Natural killer cell (primary cell): ENCODE measurements at regions not wholly inside any gene's neighbourhood (a gene's known extent, or its start where the extent isn't known, plus 50 kb on each side); places are given as distances from the start of the nearest gene placed in this dataset.

ENCODE experiments used
- ATAC-seq, 3 donors: fragments of 150-1000 bp in 2 of 3; fragments of 200-7000 bp in 1 of 3; cut with Tn5 transposase; 1 replicate in 1 of 3; 2 replicates in 2 of 3; pipeline ENCODE4 v1.10.0; 2021; ENCODE audit warnings: mild to moderate bottlenecking in 2 of 3, moderate library complexity in 2 of 3
- DNase-seq, 2 donors: peaks; one replicate each; pipeline versions ENCODE4 v3.0.0 to v3.0.0-alpha.2; 2013 to 2021; ENCODE audit warnings: mixed read lengths in 1 of 2
- H3K27ac ChIP-seq: one replicate; pipeline ENCODE4 v1.5.1; 2013; ENCODE audit warnings: mild to moderate bottlenecking, low read length
- H3K27me3 ChIP-seq: one replicate; pipeline ENCODE4 v1.6.1; 2013; ENCODE audit warnings: low read length; ENCODE audit not compliant: control insufficient read depth, insufficient read depth
- H3K36me3 ChIP-seq: one replicate; pipeline ENCODE4 v1.6.1; 2013; ENCODE audit warnings: low read length; ENCODE audit not compliant: control insufficient read depth, insufficient read depth
- H3K4me1 ChIP-seq: one replicate; pipeline ENCODE4 v1.6.1; 2013; ENCODE audit warnings: low read length; ENCODE audit not compliant: control insufficient read depth, insufficient read depth
- H3K4me3 ChIP-seq: one replicate; pipeline ENCODE4 v1.5.1; 2013; ENCODE audit warnings: low read length
- H3K9me3 ChIP-seq: one replicate; pipeline ENCODE4 v1.6.1; 2013; ENCODE audit warnings: low read length; ENCODE audit not compliant: control insufficient read depth, insufficient read depth
- H3K27ac Mint-ChIP-seq, 2 donors: one replicate each; pipeline ENCODE4 v1.8.0; 2022; ENCODE audit warnings: mild to moderate bottlenecking in 2 of 2, mixed read lengths in 2 of 2, moderate library complexity in 1 of 2
- H3K27me3 Mint-ChIP-seq, 2 donors: one replicate each; pipeline ENCODE4 v1.8.0; 2022; ENCODE audit warnings: low read depth in 2 of 2, mixed read lengths in 2 of 2
- H3K36me3 Mint-ChIP-seq: one replicate; pipeline ENCODE4 v1.8.0; 2022; ENCODE audit warnings: mixed read lengths
- H3K4me1 Mint-ChIP-seq, 2 donors: one replicate each; pipeline ENCODE4 v1.8.0; 2022; ENCODE audit warnings: mixed read lengths in 2 of 2
- H3K4me3 Mint-ChIP-seq: one replicate; pipeline ENCODE4 v1.8.0; 2022; ENCODE audit warnings: mild to moderate bottlenecking, moderate library complexity, mixed read lengths
- H3K9me3 Mint-ChIP-seq, 2 donors: one replicate each; pipeline ENCODE4 v1.8.0; 2022; ENCODE audit warnings: mixed read lengths in 2 of 2
- WGBS: methylation state at CpG from one replicate; pipeline ENCODE4 v1.1.7; 2013; ENCODE audit warnings: missing lambda C conversion rate; ENCODE audit not compliant: insufficient coverage; 5-methylcytosine and 5-hydroxymethylcytosine counted together
- intact Hi-C: fragments of 100-400 bp; cut with micrococcal nuclease; formaldehyde crosslinking; loops from one replicate; pipeline ENCODE4 v1.14.2; 2022
- TF ChIP-seq, protein P1 (sequence below): fragments of 200-600 bp; IDR thresholded peaks from one replicate; pipeline ENCODE4 v1.8.0; 2022; ENCODE audit warnings: antibody characterized with exemption

DNA sequence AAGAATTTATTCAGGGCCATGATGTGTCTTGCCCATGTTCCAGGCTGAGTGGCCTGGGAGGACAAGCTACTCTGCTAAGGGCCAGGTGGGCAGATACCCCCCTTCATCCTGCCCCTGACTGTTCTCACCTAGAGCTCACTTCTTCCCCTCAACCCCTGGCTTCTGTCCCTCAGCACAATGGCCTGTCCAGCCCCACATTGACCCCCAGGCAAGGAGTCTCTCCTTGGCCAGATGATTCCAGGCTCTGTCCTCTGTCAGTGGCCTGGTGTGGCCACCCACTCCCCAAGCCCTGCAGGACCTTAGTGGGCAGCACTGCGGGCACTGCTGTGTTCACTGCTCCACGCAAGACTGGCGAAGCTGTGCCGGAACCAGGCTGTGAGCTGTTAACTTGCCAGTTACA is 460.0 kb downstream of the MATN1 start:
- Mint-ChIP-seq H3K4me3 (no peak overlapping the region), H3K27ac (no peak overlapping the region), H3K27me3 (peaks cover 8 to 12% of the 10 kb centered on the region in 2 donors), H3K4me1 (no peaks in the 10 kb centered on the region), H3K36me3 (no peaks in the 10 kb centered on the region), H3K9me3 (peaks cover 3 to 4% of the 10 kb centered on the region in 2 donors)
- DNase-seq (no peak), ATAC-seq (no peak)
- no peaks in the 10 kb centered on the region for H3K36me3 ChIP-seq
- no peak overlapping the region for H3K27ac ChIP-seq
- H3K9me3 ChIP-seq, result no peaks in the 10 kb centered on the region
- H3K4me1 ChIP-seq, result no peaks in the 10 kb centered on the region
- WGBS, result 97% methylated on average over 4 of the region's 4 CpGs
- H3K27me3 ChIP-seq, result no peaks in the 10 kb centered on the region
- H3K4me3 ChIP-seq, result no peak overlapping the region
- TF ChIP-seq, protein P1, sequence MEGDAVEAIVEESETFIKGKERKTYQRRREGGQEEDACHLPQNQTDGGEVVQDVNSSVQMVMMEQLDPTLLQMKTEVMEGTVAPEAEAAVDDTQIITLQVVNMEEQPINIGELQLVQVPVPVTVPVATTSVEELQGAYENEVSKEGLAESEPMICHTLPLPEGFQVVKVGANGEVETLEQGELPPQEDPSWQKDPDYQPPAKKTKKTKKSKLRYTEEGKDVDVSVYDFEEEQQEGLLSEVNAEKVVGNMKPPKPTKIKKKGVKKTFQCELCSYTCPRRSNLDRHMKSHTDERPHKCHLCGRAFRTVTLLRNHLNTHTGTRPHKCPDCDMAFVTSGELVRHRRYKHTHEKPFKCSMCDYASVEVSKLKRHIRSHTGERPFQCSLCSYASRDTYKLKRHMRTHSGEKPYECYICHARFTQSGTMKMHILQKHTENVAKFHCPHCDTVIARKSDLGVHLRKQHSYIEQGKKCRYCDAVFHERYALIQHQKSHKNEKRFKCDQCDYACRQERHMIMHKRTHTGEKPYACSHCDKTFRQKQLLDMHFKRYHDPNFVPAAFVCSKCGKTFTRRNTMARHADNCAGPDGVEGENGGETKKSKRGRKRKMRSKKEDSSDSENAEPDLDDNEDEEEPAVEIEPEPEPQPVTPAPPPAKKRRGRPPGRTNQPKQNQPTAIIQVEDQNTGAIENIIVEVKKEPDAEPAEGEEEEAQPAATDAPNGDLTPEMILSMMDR, result no peak
- intact Hi-C loops, result no loop called here

DNA sequence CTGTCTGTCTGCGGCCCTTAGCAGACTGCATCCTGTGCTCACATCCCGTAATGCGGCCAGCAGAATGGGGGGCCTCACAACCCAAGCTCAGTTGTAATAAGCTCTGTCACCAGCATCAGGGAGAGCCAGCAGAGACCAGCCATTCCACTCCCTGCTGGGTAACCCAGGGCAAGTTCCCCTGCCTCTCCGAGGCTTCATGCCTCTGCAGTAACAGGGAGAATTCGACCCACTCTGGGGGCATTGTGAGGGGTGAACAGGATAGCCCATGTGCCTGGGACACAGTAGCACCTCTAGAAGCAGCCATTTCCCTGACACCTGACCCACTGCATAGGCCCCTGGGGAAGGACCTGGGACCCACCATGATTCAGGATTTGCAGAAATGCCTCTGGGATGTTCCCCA is 461.2 kb downstream of the MATN1 start:
- Mint-ChIP-seq H3K4me3 (no peak overlapping the region), H3K9me3 (peaks cover 3 to 4% of the 10 kb centered on the region in 2 donors)
- TF ChIP-seq, protein P1, result no peak

DNA sequence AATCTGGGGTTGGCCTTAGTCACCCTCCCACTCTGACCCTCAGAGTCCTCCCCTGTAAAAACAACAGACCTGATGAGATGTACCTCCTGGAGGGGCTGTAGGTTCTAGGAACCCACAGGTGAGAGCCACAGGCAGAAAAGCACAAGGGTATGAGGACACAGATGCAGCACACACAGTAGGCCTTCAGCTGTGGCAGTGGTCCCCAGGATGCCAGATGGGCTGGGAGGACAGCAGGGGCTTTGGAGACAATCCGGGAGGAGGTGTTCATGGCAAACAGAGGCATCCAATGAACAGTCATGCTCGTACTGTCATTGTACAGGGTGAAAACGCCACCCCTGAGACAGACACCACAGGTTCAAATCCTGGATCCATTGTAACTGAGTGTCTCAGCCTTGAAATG is 463.1 kb downstream of the MATN1 start:
- 73% methylated on average over 3 of the region's 3 CpGs for WGBS

More for the DNA sequence above, 461.2 kb downstream of the MATN1 start:
- no peaks in the 10 kb centered on the region for H3K4me1 ChIP-seq
- Mint-ChIP-seq H3K27ac (no peak overlapping the region), H3K27me3 (peaks cover 11 to 15% of the 10 kb centered on the region in 2 donors), H3K36me3 (no peaks in the 10 kb centered on the region), H3K4me1 (no peaks in the 10 kb centered on the region)
- H3K27ac ChIP-seq, result no peak overlapping the region
- no peaks in the 10 kb centered on the region for H3K36me3 ChIP-seq
- no peak overlapping the region for H3K4me3 ChIP-seq
- H3K9me3 ChIP-seq, result no peaks in the 10 kb centered on the region
- ATAC-seq (no peak), DNase-seq (no peak)
- intact Hi-C loops, result no loop called here
- WGBS, result 85% methylated on average over 5 of the region's 5 CpGs
- no peaks in the 10 kb centered on the region for H3K27me3 ChIP-seq

DNA sequence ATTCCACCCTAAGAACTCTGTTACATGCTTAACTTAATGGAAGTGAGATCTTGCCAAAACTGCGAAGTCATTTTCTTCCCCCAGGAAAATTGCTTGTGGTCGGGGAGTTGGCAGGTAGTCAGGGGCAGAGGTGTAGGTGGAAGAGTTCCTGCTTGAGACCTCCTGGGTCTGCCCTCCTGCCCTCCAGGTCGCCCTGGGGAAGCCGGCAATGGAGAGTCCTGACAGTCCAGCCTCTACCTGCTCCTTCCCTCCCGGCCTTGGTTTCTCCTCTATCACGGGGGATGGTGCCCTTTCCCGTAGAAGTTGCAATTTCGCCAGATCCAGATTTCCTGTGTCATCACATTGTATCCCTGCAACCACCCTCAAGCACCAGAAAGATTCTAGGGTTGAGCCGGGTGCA is 463.8 kb downstream of the MATN1 start:
- WGBS, result 71% methylated on average over 9 of the region's 9 CpGs
- H3K36me3 ChIP-seq, result no peaks in the 10 kb centered on the region
- intact Hi-C loops, result no loop called here
- DNase-seq, result no peak
- TF ChIP-seq, protein P1, result no peak
- H3K27me3 ChIP-seq, result no peaks in the 10 kb centered on the region
- H3K4me1 Mint-ChIP-seq, result no peaks in the 10 kb centered on the region
- peaks cover 3 to 4% of the 10 kb centered on the region in 2 donors for H3K9me3 Mint-ChIP-seq
- no peaks in the 10 kb centered on the region for H3K36me3 Mint-ChIP-seq
- no peak overlapping the region for H3K27ac ChIP-seq
- no peak for ATAC-seq
- no peak overlapping the region for H3K4me3 ChIP-seq
- peaks cover 11 to 15% of the 10 kb centered on the region in 2 donors for H3K27me3 Mint-ChIP-seq
- H3K4me1 ChIP-seq, result no peaks in the 10 kb centered on the region
- no peak overlapping the region for H3K27ac Mint-ChIP-seq
- no peak overlapping the region for H3K4me3 Mint-ChIP-seq
- no peaks in the 10 kb centered on the region for H3K9me3 ChIP-seq

More for the DNA sequence above, 463.1 kb downstream of the MATN1 start:
- Histone ChIP-seq H3K9me3 (no peaks in the 10 kb centered on the region), H3K4me3 (no peak overlapping the region), H3K27ac (no peak overlapping the region), H3K36me3 (no peaks in the 10 kb centered on the region), H3K27me3 (no peaks in the 10 kb centered on the region), H3K4me1 (no peaks in the 10 kb centered on the region)
- Mint-ChIP-seq H3K4me3 (no peak overlapping the region), H3K9me3 (peaks cover 3 to 4% of the 10 kb centered on the region in 2 donors), H3K4me1 (no peaks in the 10 kb centered on the region), H3K36me3 (no peaks in the 10 kb centered on the region), H3K27ac (no peak overlapping the region), H3K27me3 (peaks cover 11 to 15% of the 10 kb centered on the region in 2 donors)
- ATAC-seq (no peak), DNase-seq (no peak)
- TF ChIP-seq, protein P1, result no peak
- intact Hi-C loops, result no loop called here
